ENCODE measurements at regions not wholly inside any gene's neighbourhood (a gene's known extent, or its start where the extent isn't known, plus 50 kb on each side); places are given as distances from the start of the nearest gene placed in this dataset.
"Not testable (repeated sequence)": the region's sequence is repeated elsewhere in the genome, so short reads cannot be mapped to it uniquely, and the experiment has no call there.

DNA sequence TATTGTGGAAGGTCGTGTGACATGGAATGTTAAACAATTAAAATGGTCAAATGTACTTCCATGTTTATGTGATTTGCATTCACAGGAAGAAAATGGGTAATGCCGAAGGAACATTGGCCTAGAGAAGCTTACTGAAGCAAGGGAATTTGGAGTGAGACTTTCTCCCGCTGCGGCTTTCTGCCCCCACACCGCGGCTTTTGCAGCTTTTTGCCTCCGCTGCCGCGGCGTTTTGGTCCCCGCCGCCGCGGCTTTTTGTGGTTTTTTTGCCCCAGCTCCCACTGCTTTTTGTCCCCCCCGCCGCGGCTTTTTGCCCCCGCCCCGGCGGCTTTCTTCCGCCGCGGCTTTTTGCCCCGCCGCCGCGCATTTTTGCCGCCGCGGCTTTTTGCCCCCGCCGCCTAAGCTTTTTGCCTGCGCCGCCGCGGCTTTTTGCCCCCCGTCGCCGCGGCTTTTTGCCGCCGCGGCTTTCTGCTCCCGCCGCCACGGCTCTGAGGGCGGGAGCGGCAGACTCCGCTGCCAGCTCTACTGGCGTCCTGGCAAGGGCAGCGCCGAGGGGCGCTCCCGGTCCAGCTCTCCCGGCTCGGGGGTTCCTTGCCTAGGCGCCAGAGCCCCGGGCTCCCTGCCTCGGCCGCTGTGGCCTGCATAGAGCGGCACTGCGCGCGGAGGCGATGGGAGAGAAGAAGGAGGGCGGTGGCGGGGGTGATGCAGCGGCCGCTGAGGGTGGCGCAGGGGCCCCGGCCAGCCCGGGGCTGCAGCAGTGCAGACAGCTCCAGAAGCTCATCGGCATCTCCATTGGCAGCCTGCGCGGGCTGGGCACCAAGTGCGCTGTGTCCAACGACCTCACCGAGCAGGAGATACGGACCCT is 134.3 kb upstream of the ERV3-1 start:
- not testable (repeated sequence) for TF ChIP-seq CTCF (conservative IDR thresholded peaks at IDR 0.05 in 1 of 2, IDR thresholded peaks at IDR 0.05 in 1 of 2; ENCODE audit: extremely low read depth in 1 of 2, insufficient read depth in 1 of 2, low read depth in 1 of 2, low read length in 2 of 2)
- TF ChIP-seq EZH2 (IDR thresholded peaks at IDR 0.05; ENCODE audit: borderline replicate concordance, low read length), result peak; percentile 37

All from mammary epithelial cell (primary cell).